GM23248 (cell line): ENCODE measurements at regions not wholly inside any gene's neighbourhood (a gene's known extent, or its start where the extent isn't known, plus 50 kb on each side); places are given as distances from the start of the nearest gene placed in this dataset.

ENCODE experiments used
- EZH2 ChIP-seq: fragments of 200-600 bp; sonication (generic); IDR thresholded peaks from 2 replicates; pipeline ENCODE4 v1.6.1; 2018; ENCODE audit warnings: antibody characterized with exemption, mild to moderate bottlenecking; ENCODE audit not compliant: insufficient read depth, poor library complexity, severe bottlenecking
- EZH2phosphoT487 ChIP-seq: fragments of 200-600 bp; sonication (generic); IDR thresholded peaks from 2 replicates; pipeline ENCODE4 v1.6.1; 2018; ENCODE audit warnings: antibody characterized with exemption, moderate library complexity, mild to moderate bottlenecking, low read depth; ENCODE audit not compliant: insufficient read depth

DNA sequence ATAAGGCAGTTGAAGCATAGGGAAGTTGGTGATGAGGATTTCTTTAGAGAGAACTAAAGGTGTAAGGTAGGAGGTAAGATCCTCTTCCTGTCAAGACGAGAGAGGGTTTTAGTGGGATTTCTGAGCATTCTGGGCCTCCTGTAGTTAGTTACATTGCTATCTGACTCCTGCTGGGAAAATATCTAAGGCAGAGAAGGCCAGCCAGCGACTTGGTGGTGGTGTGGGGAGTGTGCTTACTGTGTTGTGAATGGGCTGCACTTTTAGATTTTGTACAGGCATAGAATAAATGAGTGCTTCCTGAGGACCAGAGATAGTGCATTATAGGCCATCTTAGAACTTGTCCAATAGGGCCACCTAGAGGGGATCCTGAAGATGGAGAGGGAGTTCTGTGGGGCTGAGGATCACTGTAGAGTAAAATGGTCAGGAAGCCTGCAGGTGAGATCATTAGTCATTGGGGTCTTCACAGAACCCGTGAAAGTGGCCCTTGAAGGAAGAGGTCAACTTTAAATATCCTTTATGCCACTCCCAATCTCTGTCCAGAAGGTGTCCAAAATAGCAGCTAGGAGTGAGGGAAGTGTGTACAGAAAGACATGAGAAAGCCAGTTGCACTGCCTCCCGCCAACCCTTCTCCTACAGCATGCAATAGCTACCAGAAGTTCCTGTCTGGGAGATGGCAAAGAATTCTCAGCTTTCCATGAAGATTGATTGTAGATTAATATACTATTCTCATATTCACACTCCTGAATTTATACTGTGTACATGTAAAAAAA lies 266.6 kb downstream of the POLR1F start:
- TF ChIP-seq EZH2 (no peak), EZH2phosphoT487 (no peak)
